HG02763 (cell line): ENCODE measurements at regions not wholly inside any gene's neighbourhood (a gene's known extent, or its start where the extent isn't known, plus 50 kb on each side); places are given as distances from the start of the nearest gene placed in this dataset.

ENCODE experiments used
- ATAC-seq: cut with Tn5 transposase; IDR thresholded peaks from one replicate; pipeline ENCODE4 v1.9.1; 2021; ENCODE audit warnings: mild to moderate bottlenecking, moderate library complexity; ENCODE audit not compliant: unreplicated experiment

GRCh38 chr6:144855812-144856531 is 570.8 kb downstream of the UTRN start:
- no peak for ATAC-seq

- ATAC-seq, result no peak
These were observed 571.5 kb downstream of the UTRN start for GRCh38 chr6:144856622-144857021.

- ATAC-seq, result no peak
These were observed 572.0 kb downstream of the UTRN start for GRCh38 chr6:144857086-144857485.

- ATAC-seq, result no peak
These were observed 577.6 kb downstream of the UTRN start for GRCh38 chr6:144862769-144863168.

GRCh38 chr6:144867761-144868160 is 582.6 kb downstream of the UTRN start:
- no peak for ATAC-seq

GRCh38 chr6:144870782-144871181 is 585.6 kb downstream of the UTRN start:
- no peak for ATAC-seq

- ATAC-seq, result no peak
These were observed 588.7 kb downstream of the UTRN start for GRCh38 chr6:144873623-144874378.

GRCh38 chr6:144876689-144877088 is 591.6 kb downstream of the UTRN start:
- no peak for ATAC-seq

- ATAC-seq, result no peak
These were observed 592.0 kb downstream of the UTRN start for GRCh38 chr6:144877118-144877517.

GRCh38 chr6:144878577-144878976 is 593.4 kb downstream of the UTRN start:
- ATAC-seq, result no peak

- no peak for ATAC-seq
These were observed 594.3 kb downstream of the UTRN start for GRCh38 chr6:144879436-144879835.

- ATAC-seq, result no peak
These were observed 597.3 kb downstream of the UTRN start for GRCh38 chr6:144882425-144882824.

- ATAC-seq, result no peak
These were observed 598.8 kb downstream of the UTRN start for GRCh38 chr6:144883915-144884314.

- ATAC-seq, result no peak
These were observed 600.7 kb downstream of the UTRN start for GRCh38 chr6:144885817-144886216.

- no peak for ATAC-seq
These were observed 601.5 kb downstream of the UTRN start for GRCh38 chr6:144886682-144887081.

- no peak for ATAC-seq
These were observed 603.5 kb downstream of the UTRN start for GRCh38 chr6:144888621-144889020.

GRCh38 chr6:144893680-144894151 is 608.6 kb downstream of the UTRN start:
- ATAC-seq, result no peak

GRCh38 chr6:144894240-144894639 is 609.1 kb downstream of the UTRN start:
- no peak for ATAC-seq

GRCh38 chr6:144895313-144896278 is 610.5 kb downstream of the UTRN start:
- no peak for ATAC-seq

- ATAC-seq, result no peak
These were observed 611.2 kb downstream of the UTRN start for GRCh38 chr6:144896289-144896688.

- no peak for ATAC-seq
These were observed 611.7 kb downstream of the UTRN start for GRCh38 chr6:144896871-144897270.
